Activated CD8-positive, alpha-beta memory T cell treated with anti-CD3 and anti-CD28 coated beads for 48 hours (primary cell): ENCODE measurements at regions not wholly inside any gene's neighbourhood (a gene's known extent, or its start where the extent isn't known, plus 50 kb on each side); places are given as distances from the start of the nearest gene placed in this dataset.

Experiments used
- DNase-seq, 3 experiments: peaks; one replicate each; pipeline ENCODE4 v3.0.0-alpha.2; 2020; ENCODE audit warnings: low read depth in 2 of 3, low spot score in 2 of 3

- DNase-seq: no peak
Measured at GRCh38 chr6:167643223-167643622, 183.5 kb upstream of the AFDN start.

- no peak for DNase-seq
Measured at GRCh38 chr6:167643716-167644115, 183.0 kb upstream of the AFDN start.

DNA sequence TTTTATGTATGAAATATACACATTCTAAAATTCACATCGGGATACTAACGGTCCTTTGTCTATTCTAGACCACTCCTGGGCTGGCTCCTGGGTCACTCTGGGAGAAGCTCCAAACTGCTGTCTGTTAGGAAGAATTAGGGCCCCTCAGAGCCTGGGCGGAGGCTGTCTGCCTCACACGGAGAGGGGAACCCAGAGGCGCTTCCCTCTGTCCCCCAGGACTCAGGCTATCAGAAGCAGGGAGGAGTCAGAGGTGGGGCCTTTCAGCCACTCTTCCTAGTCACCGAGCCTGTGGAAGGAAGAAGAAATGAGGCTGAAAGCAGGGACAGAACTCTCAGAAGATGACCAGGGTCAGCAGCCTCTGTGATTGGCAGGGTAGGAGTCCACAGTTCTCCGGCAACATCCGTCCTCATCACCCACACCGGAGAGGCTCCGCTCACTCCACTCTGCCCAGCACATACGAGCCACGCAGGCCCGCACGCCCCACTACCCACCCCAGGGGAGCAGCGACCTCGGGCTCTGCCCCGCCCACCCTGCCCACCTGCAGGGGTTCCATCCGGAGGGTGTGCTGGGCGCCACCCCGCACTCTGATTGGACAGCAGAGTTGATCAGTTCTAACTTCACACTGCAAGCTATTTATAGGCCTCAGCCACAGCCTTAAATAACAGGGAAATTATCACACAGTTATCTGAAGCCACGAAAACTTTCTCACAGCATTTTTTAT is 182.1 kb upstream of the AFDN start:
- no peak for DNase-seq

DNA sequence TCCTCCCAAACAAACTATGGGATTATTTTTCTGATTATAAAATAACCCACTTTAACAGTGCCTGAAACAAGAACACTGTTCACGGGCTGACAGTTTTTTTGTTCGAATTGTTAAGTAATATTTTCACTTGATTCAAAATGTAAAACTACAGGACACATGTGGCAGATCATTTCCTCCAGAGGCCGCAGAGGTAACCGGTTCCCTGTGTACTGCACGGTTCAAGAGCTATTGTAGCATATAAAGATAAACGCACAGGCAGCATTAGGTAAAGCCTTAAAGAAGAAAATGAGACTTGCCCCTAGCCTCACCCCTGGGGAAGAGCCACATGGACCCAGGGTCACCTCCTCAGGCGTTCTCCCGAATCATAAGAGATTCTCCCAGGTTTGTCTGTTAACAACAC is 181.3 kb upstream of the AFDN start:
- DNase-seq: no peak

DNA sequence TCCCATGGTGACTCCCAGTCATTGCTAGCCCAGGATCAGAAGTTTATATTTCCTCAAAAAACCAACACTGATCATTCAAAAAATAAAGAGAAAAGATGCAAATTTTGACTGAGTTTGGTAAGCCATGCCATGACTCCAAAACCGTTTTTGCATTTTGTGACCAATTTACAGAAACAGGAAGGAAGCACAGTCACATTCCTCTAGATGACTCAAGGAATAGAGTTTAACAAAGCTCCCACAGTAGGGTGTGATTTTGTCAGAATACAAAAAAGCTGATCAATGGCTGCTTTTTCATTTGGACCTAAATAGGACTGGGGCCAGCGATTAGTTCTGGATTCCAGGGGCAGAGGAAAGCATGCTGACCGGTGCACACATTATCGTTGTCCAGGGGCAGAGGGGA is 179.4 kb upstream of the AFDN start:
- DNase-seq: no peak

DNA sequence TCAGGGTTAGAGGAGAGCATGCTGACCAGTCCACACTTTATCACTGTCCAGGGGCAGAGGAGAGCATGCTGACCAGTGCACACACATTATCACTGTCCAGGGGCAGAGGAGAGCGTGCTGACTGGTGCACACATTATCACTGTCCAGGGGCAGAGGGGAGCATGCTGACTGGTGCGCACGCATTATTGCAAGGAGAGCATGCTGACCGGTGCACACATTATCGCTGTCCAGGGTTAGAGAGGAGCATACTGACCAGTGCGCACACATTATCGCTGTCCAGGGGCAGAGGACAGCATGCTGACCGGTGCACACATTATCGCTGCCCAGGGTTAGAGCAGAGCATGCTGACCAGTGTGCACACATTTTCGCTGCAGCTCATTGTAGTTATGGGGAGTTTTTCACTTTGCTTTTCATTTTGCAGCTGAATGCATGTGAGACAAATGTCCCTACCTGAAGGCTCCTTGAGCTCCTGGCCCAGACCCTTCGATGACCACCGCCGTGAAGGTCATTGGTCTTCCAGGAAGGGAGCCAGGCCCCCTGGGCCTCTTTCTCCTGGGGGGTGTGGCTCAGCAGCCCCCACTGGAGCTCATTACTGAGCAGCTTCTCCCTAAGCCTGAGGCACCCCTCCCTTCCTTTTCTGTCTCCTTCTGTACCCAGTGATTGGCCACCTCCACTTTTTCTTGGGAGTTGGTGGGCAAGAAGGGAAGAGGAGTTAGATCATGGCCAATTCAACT is 178.8 kb upstream of the AFDN start:
- DNase-seq: no peak

DNA sequence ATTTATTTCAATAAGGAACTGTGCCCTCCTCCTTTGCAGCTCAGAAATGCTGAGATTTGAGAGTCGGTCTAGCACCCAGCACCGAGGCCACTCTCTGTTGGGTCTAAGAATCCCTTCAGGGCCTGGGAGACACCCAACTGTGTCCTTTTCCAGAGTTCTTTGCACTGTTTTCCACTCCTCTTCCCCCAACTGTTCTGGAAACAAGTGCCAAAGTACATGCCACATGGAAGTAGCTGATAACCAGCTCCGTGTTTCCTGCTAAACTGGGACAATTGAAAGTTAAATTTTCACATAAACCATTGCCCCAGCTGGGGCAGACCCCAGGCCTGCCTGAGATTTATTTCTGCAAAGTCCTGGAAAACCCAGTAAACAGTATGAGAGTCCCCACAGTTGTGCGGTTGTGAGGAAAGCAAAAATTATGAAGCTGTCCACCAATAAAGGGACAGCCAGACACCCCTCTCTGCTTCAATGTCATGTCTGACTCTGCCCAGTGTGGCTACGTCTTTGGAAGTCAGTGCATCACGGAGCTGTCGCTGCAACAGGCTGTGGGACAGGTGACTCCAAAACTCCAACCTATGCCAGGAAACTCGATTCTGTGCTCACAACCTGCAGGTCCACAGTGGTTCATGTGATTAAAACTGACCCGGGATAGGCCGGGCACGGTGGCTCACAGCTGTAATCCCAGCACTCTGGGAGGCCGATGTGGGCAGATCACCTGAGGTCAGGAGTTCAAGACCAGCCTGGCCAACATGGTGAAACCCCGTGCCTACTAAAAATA is 178.0 kb upstream of the AFDN start:
- DNase-seq: no peak

GRCh38 chr6:167649476-167649875 is 177.2 kb upstream of the AFDN start:
- DNase-seq: no peak

DNA sequence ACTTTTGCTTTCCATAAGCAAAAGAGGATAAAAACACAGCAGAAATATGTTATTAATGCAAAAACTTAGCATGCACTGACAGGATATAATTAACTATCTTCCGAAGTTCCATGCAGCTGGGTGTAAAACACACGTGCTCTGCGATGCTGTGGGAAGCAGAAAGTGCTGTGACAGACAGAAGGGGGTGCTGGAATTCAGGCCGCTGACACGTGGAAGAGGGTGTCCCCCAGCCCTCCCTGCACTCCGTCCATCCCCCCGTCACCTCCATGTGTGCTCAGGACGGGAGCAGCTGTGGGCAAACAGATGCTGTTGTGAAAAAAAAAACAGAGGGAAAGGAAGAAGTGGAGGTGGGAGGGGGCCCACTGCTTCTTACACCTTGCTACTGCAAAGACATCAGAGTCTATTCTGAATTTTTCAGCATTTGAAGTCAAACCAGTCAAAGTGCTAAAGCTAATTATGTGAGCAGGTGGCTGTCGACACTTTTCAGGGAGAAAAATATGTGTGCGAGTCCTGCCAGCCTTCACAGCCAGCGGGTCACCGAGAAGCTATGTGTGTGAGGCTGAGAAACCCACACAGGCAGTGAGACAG is 175.9 kb upstream of the AFDN start:
- DNase-seq: no peak

DNA sequence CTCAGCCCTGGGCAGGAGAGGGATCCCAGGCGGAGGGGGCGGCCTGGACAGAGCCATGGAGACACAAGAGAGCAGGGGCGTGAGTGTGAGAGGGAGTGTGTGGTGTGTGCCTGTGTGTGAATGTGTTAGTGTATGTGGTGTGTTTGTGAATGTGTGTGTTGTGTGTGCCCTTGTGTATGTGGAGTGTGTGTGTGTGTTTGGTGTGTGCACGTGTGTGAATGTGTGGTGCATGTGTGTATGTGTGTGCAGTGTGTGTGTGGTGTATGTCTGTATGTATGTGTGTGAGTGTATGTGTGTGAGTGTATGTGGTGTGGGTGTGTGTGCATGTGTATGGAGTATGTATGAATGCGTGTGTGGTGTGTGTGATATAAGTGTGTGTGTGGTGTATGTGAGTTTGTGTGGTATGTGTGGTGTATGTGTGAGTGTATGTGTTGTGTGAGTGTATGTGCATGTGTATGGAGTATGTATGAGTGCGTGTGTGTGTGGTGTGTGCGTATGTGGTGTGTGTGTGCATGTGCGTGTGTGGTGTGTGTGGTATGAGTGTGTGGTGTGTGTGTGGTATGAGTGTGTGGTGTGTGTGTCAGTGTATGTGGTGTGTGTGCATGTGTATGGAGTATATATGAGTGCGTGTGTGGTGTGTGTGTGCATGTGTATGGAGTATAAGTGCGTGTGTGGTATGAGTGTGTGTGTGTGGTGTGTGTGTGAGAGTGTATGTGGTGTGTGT is 175.2 kb upstream of the AFDN start:
- DNase-seq: no peak

GRCh38 chr6:167652042-167652700 is 174.5 kb upstream of the AFDN start:
- DNase-seq: no peak

- no peak for DNase-seq
Measured at GRCh38 chr6:167652701-167653095, 174.0 kb upstream of the AFDN start.

DNA sequence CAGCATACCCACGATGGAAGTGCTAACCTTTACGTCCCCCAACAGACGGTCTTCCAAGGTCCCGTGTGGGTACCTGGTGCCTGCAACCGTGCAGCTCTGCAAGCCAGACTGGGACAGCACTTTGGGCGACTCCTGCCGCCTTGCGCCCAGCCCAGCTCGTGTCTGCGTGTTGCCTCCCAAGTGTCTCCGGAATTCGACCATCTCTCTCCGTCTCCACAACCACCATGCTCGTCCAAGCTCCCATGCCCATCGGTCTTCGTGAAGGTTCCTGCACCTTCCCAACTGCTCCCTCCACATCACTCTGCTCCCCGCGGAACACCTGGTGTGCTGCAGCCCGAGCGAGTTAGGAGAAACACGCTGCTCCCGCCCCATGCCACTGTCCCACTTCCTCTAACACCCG is 173.2 kb upstream of the AFDN start:
- DNase-seq: no peak

GRCh38 chr6:167654389-167654788 is 172.3 kb upstream of the AFDN start:
- no peak for DNase-seq

GRCh38 chr6:167655174-167655821 is 171.4 kb upstream of the AFDN start:
- DNase-seq: no peak

DNA sequence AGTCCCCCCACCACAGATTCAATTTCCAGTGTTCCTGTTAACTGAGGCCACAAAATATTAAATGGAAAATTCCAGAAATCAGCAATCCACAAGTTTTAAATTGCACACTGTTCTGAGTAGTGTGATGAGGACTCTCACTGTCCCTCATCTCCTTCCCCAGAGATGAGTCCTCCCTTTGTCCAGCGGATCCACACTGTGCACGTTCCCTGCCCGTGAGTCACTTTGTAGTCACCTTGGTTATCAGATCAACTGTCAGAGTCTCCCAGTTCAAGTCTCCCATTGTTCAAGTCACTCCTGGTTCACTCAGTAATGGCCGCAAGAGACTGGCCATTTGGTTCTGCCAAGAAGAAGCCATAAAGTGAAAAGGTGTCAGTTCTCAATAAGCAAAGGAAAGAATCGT is 168.6 kb upstream of the AFDN start:
- DNase-seq: no peak

DNA sequence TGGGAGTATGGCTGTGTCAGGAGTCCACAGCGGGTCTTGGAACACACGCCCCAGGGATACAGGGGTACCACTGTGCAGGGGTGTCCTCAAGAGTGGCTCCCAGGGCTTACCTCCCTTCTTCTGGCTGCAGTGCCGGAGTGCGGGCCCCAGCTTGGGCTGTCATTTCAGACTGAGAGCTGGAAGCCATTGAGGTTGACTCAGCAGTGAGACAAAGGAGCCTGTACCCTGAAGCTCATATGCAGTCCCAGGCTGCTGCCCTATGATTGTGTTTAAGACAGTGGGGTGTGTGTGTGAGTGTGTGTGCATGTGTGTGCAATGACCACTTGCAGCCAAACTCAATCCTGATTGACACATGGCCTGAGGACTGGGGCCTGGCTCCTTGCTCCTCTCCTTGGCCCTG is 167.7 kb upstream of the AFDN start:
- no peak for DNase-seq

- DNase-seq: no peak
Measured at GRCh38 chr6:167660424-167660823, 166.3 kb upstream of the AFDN start.

DNA sequence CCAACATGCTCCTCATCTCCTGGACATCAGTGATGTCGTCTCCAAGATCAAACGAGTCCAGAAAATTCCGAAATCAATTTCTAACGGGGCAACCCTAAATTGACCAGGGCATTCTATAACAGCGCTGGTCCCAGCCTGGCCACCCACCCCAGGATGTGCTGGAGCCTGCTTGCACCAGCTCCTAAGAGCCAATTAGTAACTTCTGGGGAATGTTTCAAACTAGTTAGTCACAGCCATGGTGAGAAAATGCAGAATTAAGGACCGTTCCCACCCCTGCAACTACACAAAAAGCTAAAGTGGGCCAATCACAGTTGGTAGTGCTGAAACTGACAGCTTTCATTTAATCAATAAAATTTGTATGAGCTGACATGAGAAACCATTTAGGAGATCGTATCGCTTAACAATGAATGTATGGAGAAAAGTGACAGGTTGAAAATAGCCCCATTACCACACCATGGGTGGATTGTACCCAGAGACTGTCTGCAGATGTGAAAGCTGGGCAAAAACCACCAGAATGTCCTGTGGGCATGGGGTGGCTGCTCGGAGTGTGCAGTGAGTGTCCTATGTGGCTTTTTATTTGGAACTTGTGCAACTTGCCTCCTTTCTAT is 165.7 kb upstream of the AFDN start:
- DNase-seq: no peak
